Skeletal muscle tissue (tissue), 3 donors: ENCODE measurements at regions not wholly inside any gene's neighbourhood (a gene's known extent, or its start where the extent isn't known, plus 50 kb on each side); places are given as distances from the start of the nearest gene placed in this dataset.
"Not testable (repeated sequence)": the region's sequence is repeated elsewhere in the genome, so short reads cannot be mapped to it uniquely, and the experiment has no call there.

Source experiments
- H3K27ac ChIP-seq: one replicate; pipeline ENCODE4 v1.7.0; 2013; ENCODE audit warnings: mild to moderate bottlenecking, low read depth, low read length, inconsistent platforms
- H3K27me3 ChIP-seq, 3 donors: one replicate each; pipeline ENCODE4 v1.7.0; 2013; ENCODE audit warnings: low read length in 3 of 3; ENCODE audit not compliant: control insufficient read depth in 3 of 3, insufficient read depth in 3 of 3
- H3K36me3 ChIP-seq, 3 donors: one replicate each; pipeline ENCODE4 v1.7.0; 2013; ENCODE audit warnings: low read length in 3 of 3; ENCODE audit not compliant: control insufficient read depth in 3 of 3, insufficient read depth in 3 of 3
- H3K4me1 ChIP-seq, 3 donors: one replicate each; pipeline ENCODE4 v1.7.0; 2013; ENCODE audit warnings: low read length in 3 of 3, mild to moderate bottlenecking in 3 of 3; ENCODE audit not compliant: control insufficient read depth in 3 of 3, insufficient read depth in 3 of 3
- H3K4me3 ChIP-seq, 3 donors: one replicate each; pipeline ENCODE4 v1.7.0; 2013; ENCODE audit warnings: low read length in 3 of 3
- H3K9ac ChIP-seq, 3 donors: one replicate each; pipeline ENCODE4 v1.7.0; 2013; ENCODE audit warnings: low read length in 3 of 3, mild to moderate bottlenecking in 3 of 3, moderate library complexity in 2 of 3, low read depth in 1 of 3
- H3K9me3 ChIP-seq, 3 donors: one replicate each; pipeline ENCODE4 v1.7.0; 2013; ENCODE audit warnings: low read length in 3 of 3; ENCODE audit not compliant: control insufficient read depth in 3 of 3
- donor health status: Osteomylitis.

DNA sequence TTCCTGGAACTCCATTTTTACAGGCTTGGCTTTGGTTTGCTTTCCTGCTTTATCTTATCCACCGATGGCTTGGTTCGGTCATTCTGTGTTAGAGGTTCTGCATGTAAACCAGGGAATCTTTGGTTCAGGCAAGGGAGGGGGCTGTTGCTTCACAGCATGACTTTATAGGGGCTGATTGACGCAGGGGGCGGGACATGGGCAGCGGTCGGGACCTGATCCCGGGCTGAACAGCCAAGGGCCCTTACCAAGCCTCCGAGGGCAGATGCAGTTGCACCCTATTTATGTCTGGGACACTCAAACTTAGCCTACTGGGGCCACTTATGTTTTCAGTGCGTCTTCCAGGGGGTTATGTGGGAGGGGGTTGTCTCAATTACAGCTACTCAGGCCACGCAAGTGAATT lies 312.4 kb downstream of the ZNF536 start:
- Histone ChIP-seq H3K36me3 (no peaks in the 10 kb centered on the region), H3K4me3 (no peak overlapping the region), H3K4me1 (peaks cover 4 to 6% (median 5%) of the 10 kb centered on the region in 3 donors), H3K9ac (no peak overlapping the region), H3K27me3 (peaks cover 8 to 22% (median 17%) of the 10 kb centered on the region in 3 donors), H3K27ac (no peak overlapping the region), H3K9me3 (no peaks in the 10 kb centered on the region)

GRCh38 chr19:30682999-30683536 lies 310.9 kb downstream of the ZNF536 start:
- no peaks in the 10 kb centered on the region for H3K9me3 ChIP-seq
- H3K36me3 ChIP-seq = no peaks in the 10 kb centered on the region
- peaks cover 0 to 26% (median 15%) of the 10 kb centered on the region in 3 donors for H3K27me3 ChIP-seq
- no peak overlapping the region for H3K4me3 ChIP-seq
- peaks cover 4 to 6% (median 5%) of the 10 kb centered on the region in 3 donors for H3K4me1 ChIP-seq
- H3K9ac ChIP-seq = no peak overlapping the region
- H3K27ac ChIP-seq = no peak overlapping the region

DNA sequence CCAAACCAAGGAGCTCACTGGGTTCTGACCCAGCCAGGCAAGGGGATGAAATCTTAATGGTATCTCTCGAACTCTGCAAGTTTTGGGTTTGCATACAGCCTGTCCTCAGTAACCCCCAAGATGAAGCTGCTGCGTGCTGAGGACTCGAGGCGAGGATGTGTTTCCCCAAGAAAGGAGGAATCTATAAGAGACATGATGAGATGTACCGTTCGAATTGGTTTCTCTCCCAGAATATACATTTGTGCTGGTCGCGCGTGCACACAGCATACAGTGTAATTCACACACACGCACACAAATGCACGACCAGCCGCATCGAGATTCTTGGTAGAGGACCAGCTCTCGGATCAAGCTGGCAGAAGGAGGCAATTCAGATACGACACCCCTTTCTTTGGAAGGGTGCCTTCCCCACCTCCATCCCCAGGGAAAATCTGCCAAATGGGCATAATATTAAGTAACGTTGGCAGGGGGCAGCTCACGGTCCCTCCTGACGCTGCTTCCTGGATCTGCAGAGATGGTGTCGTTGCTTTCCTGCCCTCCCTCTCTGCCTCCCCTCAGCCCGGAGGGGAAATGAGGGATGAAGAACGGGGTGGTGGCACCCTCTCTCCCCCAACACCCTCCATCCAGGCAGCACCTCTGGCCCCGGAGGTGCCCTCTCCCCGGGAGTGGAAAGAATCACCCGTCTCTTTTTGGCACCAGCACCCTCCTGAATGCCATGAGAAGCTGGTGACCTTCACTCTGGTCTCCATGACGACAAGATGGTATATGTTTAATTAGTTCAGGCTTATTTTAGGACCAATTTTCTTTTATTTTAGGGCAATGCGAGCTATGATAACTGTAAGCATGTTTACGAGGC lies 310.2 kb downstream of the ZNF536 start:
- Histone ChIP-seq H3K9me3 (no peaks in the 10 kb centered on the region), H3K4me1 (peaks cover 4 to 6% (median 5%) of the 10 kb centered on the region in 3 donors), H3K4me3 (no peak overlapping the region), H3K36me3 (no peaks in the 10 kb centered on the region), H3K27me3 (peaks cover 0 to 26% (median 15%) of the 10 kb centered on the region in 3 donors), H3K9ac (no peak overlapping the region), H3K27ac (no peak overlapping the region)

GRCh38 chr19:30681162-30682100 lies 309.2 kb downstream of the ZNF536 start:
- no peaks in the 10 kb centered on the region for H3K9me3 ChIP-seq
- no peak overlapping the region for H3K9ac ChIP-seq
- peaks cover 4 to 6% (median 5%) of the 10 kb centered on the region in 3 donors for H3K4me1 ChIP-seq
- no peak overlapping the region for H3K4me3 ChIP-seq
- H3K36me3 ChIP-seq = no peaks in the 10 kb centered on the region
- H3K27ac ChIP-seq = no peak overlapping the region
- peaks cover 0 to 25% (median 13%) of the 10 kb centered on the region in 3 donors for H3K27me3 ChIP-seq

DNA sequence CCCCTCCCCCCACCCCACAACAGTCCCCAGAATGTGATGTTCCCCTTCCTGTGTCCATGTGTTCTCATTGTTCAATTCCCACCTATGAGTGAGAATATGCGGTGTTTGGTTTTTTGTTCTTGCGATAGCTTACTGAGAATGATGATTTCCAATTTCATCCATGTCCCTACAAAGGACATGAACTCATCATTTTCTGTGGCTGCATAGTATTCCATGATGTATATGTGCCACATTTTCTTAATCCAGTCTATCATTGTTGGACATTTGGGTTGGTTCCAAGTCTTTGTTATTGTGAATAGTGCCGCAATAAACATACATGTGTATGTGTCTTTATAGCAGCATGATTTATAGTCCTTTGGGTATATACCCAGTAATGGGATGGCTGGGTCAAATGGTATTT lies 308.2 kb downstream of the ZNF536 start:
- H3K27ac ChIP-seq, H3K9ac ChIP-seq, H3K4me1 ChIP-seq, H3K9me3 ChIP-seq, H3K4me3 ChIP-seq, H3K36me3 ChIP-seq: not testable (repeated sequence)
- peaks cover 0 to 20% (median 7%) of the 10 kb centered on the region in 3 donors for H3K27me3 ChIP-seq

DNA sequence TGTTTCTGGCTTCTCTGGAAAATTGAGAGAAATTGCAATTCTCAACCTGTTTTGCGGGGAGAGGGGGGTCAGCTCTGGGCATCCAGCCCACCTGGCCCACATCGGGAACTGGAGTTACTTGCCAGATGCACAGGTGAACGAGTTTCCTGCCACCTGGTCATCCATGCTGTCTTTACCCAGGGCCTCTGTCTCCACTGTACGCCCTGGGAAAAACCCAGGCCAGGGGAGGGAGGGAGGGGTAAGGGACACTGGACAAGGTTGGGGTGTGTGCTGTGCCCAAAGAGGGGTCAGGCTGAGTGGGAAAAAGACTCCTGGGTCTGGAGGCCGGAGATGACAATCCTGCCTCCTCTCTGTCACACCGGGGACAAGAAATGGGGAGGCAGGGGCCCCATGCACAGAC lies 307.6 kb downstream of the ZNF536 start:
- H3K4me1 ChIP-seq = peaks cover 4 to 6% (median 5%) of the 10 kb centered on the region in 3 donors
- no peaks in the 10 kb centered on the region for H3K36me3 ChIP-seq
- H3K27ac ChIP-seq = no peak overlapping the region
- H3K9ac ChIP-seq = no peak overlapping the region
- H3K27me3 ChIP-seq = peaks cover 0 to 21% (median 7%) of the 10 kb centered on the region in 3 donors
- H3K4me3 ChIP-seq = no peak overlapping the region
- no peaks in the 10 kb centered on the region for H3K9me3 ChIP-seq

GRCh38 chr19:30679153-30679702 lies 307.0 kb downstream of the ZNF536 start:
- H3K27ac ChIP-seq = no peak overlapping the region

DNA sequence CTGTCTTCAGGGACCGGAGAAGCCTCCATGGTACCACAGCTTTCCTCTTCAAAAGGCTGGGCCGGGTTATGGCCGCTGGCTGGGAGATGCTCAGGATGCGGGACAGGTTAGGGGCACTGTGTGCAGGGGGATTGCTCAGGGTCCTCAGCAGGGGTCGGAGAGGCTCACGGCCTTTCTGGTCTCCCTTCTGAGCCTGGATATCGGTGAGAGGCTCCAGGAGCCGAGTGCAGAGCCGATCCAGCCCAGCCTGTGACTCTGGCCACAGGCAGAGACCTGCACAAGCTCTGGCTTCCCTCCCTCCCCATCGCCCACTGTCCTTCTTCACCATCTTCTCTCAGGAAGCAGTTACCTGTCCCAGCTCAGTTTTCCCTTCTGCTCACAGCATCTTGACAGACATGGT lies 306.0 kb downstream of the ZNF536 start:
- Histone ChIP-seq H3K36me3 (no peaks in the 10 kb centered on the region), H3K4me3 (no peak overlapping the region), H3K27me3 (peaks cover 0 to 17% (median 14%) of the 10 kb centered on the region in 3 donors), H3K9ac (no peak overlapping the region), H3K9me3 (no peaks in the 10 kb centered on the region), H3K4me1 (peaks cover 4 to 6% (median 5%) of the 10 kb centered on the region in 3 donors), H3K27ac (no peak overlapping the region)

More at GRCh38 chr19:30679153-30679702, 307.0 kb downstream of the ZNF536 start:
- H3K9ac ChIP-seq = no peak overlapping the region
- peaks cover 4 to 6% (median 5%) of the 10 kb centered on the region in 3 donors for H3K4me1 ChIP-seq
- H3K27me3 ChIP-seq = peaks cover 0 to 17% (median 9%) of the 10 kb centered on the region in 3 donors
- no peaks in the 10 kb centered on the region for H3K36me3 ChIP-seq
- no peaks in the 10 kb centered on the region for H3K9me3 ChIP-seq
- no peak overlapping the region for H3K4me3 ChIP-seq

- Histone ChIP-seq H3K27ac (no peak overlapping the region), H3K9me3 (no peaks in the 10 kb centered on the region), H3K4me1 (peaks cover 2 to 5% (median 3%) of the 10 kb centered on the region in 3 donors), H3K27me3 (peaks cover 0 to 17% (median 14%) of the 10 kb centered on the region in 3 donors), H3K4me3 (no peak overlapping the region), H3K9ac (no peak overlapping the region), H3K36me3 (no peaks in the 10 kb centered on the region)
Observed at GRCh38 chr19:30677702-30678101, 305.5 kb downstream of the ZNF536 start.
